GM13977 (cell line): ENCODE measurements at regions not wholly inside any gene's neighbourhood (a gene's known extent, or its start where the extent isn't known, plus 50 kb on each side); places are given as distances from the start of the nearest gene placed in this dataset.

Experiments
- DNase-seq: peaks from one replicate; pipeline ENCODE4 v3.0.0; 2012; ENCODE audit warnings: low spot score
- CTCF ChIP-seq: IDR thresholded peaks from 2 replicates; pipeline ENCODE4 v1.5.1; 2012; ENCODE audit warnings: mild to moderate bottlenecking, control low read depth; ENCODE audit not compliant: insufficient read depth; ENCODE audit errors: extremely low read depth, missing control alignments
- in situ Hi-C: fragments of 300-500 bp; cut with MboI; formaldehyde crosslinking; loops from one replicate; pipeline ENCODE4 v1.12.0; 2022; ENCODE audit warnings: low sequenced_read_pairs, low pct_unique_long_range_greater_than_20kb, mixed read lengths, inconsistent platforms; ENCODE audit not compliant: unreplicated experiment

- in situ Hi-C loops = no loop called here
- TF ChIP-seq CTCF = no peak
- no peak for DNase-seq
These were observed 186.8 kb upstream of the TMEM229A start for GRCh38 chr7:124219681-124220080.

GRCh38 chr7:124208642-124209041 is 175.8 kb upstream of the TMEM229A start:
- in situ Hi-C loops = no loop called here
- DNase-seq = no peak
- no peak for TF ChIP-seq CTCF

- DNase-seq = no peak
- no peak for TF ChIP-seq CTCF
- in situ Hi-C loops = no loop called here
These were observed 175.3 kb upstream of the TMEM229A start for GRCh38 chr7:124208173-124208572.

- in situ Hi-C loops = no loop called here
- no peak for DNase-seq
- TF ChIP-seq CTCF = no peak
These were observed 172.7 kb upstream of the TMEM229A start for GRCh38 chr7:124205526-124205925.

- TF ChIP-seq CTCF = no peak
- no peak for DNase-seq
- in situ Hi-C loops = no loop called here
These were observed 169.7 kb upstream of the TMEM229A start for GRCh38 chr7:124202546-124202945.

- no peak for TF ChIP-seq CTCF
- in situ Hi-C loops = no loop called here
- DNase-seq = no peak
These were observed 169.0 kb upstream of the TMEM229A start for GRCh38 chr7:124201768-124202349.

GRCh38 chr7:124196519-124196918 is 163.7 kb upstream of the TMEM229A start:
- in situ Hi-C loops = no loop called here
- DNase-seq = no peak
- no peak for TF ChIP-seq CTCF
